ENCODE measurements at regions not wholly inside any gene's neighbourhood (a gene's known extent, or its start where the extent isn't known, plus 50 kb on each side); places are given as distances from the start of the nearest gene placed in this dataset.

DNA sequence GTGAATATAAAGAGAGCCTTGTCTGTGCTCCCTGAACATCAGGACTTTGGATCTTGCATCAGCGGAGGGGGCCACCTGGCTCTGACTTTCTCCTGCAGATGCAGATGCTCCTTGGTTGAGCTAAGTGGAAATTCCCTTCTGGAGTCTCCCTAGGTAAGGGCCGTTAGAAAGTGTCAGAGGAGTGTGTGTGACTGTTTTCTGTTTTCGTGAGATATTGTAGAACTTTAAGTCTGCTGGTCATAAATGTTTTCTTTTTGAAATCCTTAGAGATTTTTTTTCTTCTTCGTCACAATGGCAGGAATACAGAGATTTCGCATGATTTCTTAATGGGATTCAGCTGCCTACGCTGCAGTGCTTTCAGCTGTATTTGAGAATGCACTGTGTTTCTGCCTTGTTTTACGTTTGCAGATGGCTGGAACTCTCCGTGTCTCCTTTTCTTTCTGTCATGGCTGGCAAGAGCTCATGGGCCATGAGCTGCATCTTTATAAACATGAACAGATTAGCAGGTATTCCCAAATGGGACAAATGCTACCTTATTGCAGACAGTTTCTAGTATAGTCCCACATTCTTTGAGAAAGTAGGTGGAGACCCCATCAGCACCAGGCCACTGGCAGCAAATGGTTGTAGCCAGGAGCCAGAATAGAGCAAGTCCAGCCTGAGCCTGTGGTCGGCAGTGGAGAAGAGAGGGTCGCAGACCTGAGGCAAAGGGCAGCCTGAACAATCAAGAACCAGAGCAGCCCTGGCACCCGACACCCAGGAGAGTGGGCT, 76.2 kb upstream of the FRMD6 start:
- Histone ChIP-seq H3K9ac (replicated peaks; ENCODE audit: extremely low read depth, insufficient read depth, low read length) (no peak overlapping the region), H3K4me1 (ENCODE audit: control insufficient read depth, extremely low read depth, insufficient read depth, low read length) (peaks cover 32% of the 10 kb centered on the region), H3K4me3 (replicated peaks in 1 of 3; ENCODE audit: insufficient read depth in 1 of 3, low read depth in 1 of 3, low read length in 3 of 3) (no peak overlapping the region), H3K9me1 (replicated peaks; ENCODE audit: control insufficient read depth, extremely low read depth, insufficient read depth, low read length) (no peaks in the 10 kb centered on the region), H3K27ac (ENCODE audit: insufficient read depth, low read depth, low read length) (no peak overlapping the region), H3K79me2 (ENCODE audit: control insufficient read depth, insufficient read depth, low read length) (no peaks in the 10 kb centered on the region), H2AFZ (ENCODE audit: low read depth, low read length) (no peak overlapping the region), H3K27me3 (ENCODE audit: control insufficient read depth in 2 of 2, insufficient read depth in 2 of 2, low read length in 2 of 2) (no peaks in the 10 kb centered on the region), H3K4me2 (ENCODE audit: insufficient read depth, low read length) (no peak overlapping the region), H3K36me3 (ENCODE audit: control insufficient read depth in 2 of 2, extremely low read depth in 1 of 2, insufficient read depth in 2 of 2, low read length in 2 of 2) (no peaks in the 10 kb centered on the region), H4K20me1 (replicated peaks; ENCODE audit: control insufficient read depth, extremely low read depth, insufficient read depth, low read length) (no peaks in the 10 kb centered on the region), H3K9me3 (replicated peaks; ENCODE audit: control insufficient read depth, insufficient read depth, low read length) (no peaks in the 10 kb centered on the region)
- intact Hi-C loops (cut with micrococcal nuclease) (no loop called here), dilution Hi-C loops (cut with MboI; ENCODE audit: extremely low pct_ligation_motif_present, low sequenced_read_pairs) (no loop called here)
- no peak for TF ChIP-seq POLR2A (IDR thresholded peaks at IDR 0.05; ENCODE audit: low read depth, low read length)
- no peak for TF ChIP-seq JUN (IDR thresholded peaks at IDR 0.05; ENCODE audit: borderline replicate concordance, insufficient read depth, insufficient read length, low read depth)
- no peak for TF ChIP-seq POLR2AphosphoS5 (IDR thresholded peaks at IDR 0.05; ENCODE audit: insufficient read depth, low read depth, low read length)
- TF ChIP-seq MYC (IDR thresholded peaks at IDR 0.05; ENCODE audit: low read depth, low read length): no peak
- TF ChIP-seq EZH2 (IDR thresholded peaks at IDR 0.05; ENCODE audit: borderline replicate concordance, low read depth, low read length, severe bottlenecking): no peak
- TF ChIP-seq GATA2 (IDR thresholded peaks at IDR 0.05; ENCODE audit: insufficient read depth, insufficient read length, low read depth, low read length): no peak
- TF ChIP-seq, protein P1, sequence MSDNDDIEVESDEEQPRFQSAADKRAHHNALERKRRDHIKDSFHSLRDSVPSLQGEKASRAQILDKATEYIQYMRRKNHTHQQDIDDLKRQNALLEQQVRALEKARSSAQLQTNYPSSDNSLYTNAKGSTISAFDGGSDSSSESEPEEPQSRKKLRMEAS (IDR thresholded peaks at IDR 0.05; ENCODE audit: insufficient read depth, insufficient read length): no peak
- TF ChIP-seq FOS (IDR thresholded peaks at IDR 0.05; ENCODE audit: borderline replicate concordance, insufficient read depth, low read length): no peak
- TF ChIP-seq, protein P2, sequence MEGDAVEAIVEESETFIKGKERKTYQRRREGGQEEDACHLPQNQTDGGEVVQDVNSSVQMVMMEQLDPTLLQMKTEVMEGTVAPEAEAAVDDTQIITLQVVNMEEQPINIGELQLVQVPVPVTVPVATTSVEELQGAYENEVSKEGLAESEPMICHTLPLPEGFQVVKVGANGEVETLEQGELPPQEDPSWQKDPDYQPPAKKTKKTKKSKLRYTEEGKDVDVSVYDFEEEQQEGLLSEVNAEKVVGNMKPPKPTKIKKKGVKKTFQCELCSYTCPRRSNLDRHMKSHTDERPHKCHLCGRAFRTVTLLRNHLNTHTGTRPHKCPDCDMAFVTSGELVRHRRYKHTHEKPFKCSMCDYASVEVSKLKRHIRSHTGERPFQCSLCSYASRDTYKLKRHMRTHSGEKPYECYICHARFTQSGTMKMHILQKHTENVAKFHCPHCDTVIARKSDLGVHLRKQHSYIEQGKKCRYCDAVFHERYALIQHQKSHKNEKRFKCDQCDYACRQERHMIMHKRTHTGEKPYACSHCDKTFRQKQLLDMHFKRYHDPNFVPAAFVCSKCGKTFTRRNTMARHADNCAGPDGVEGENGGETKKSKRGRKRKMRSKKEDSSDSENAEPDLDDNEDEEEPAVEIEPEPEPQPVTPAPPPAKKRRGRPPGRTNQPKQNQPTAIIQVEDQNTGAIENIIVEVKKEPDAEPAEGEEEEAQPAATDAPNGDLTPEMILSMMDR (IDR thresholded peaks at IDR 0.05; ENCODE audit: extremely low read depth in 1 of 2, insufficient read depth in 1 of 2, low read depth in 1 of 2, low read length in 2 of 2): no peak
- CTCF ChIA-PET: interaction anchor here (1.0 kb wide), 1 partner anchor 12 kb away, joined by 3 read pairs; no protein-coding TSS in a partner anchor
- BruUV-seq (replicated peaks): no TSS peak
- FAIRE-seq (no peak), DNase-seq (ENCODE audit: low read depth, low spot score) (no peak)
- POLR2A ChIA-PET: no interaction called here

All from endothelial cell of umbilical vein (primary cell).